ENCODE measurements at regions not wholly inside any gene's neighbourhood (a gene's known extent, or its start where the extent isn't known, plus 50 kb on each side); places are given as distances from the start of the nearest gene placed in this dataset.
"Not testable (repeated sequence)": the region's sequence is repeated elsewhere in the genome, so short reads cannot be mapped to it uniquely, and the experiment has no call there.

GRCh38 chr7:39793851-39794250 is 156.2 kb upstream of the CDK13 start:
- DNase-seq (ENCODE audit: low spot score in 2 of 2); H3K9me3 ChIP-seq; H3K27me3 ChIP-seq; H3K4me3 ChIP-seq; H3K4me1 ChIP-seq; H3K27ac ChIP-seq: not testable (repeated sequence)
- H3K36me3 ChIP-seq: peaks cover 0 to 55% (median 0%) of the 10 kb centered on the region in 3 donors
- WGBS, 2 donors: 88 to 92% methylated on average over 7 to 23 of the region's 23 CpGs

GRCh38 chr7:39796947-39797346 is 153.1 kb upstream of the CDK13 start:
- H3K9me3 ChIP-seq; H3K27me3 ChIP-seq; DNase-seq (ENCODE audit: low spot score in 2 of 2); H3K27ac ChIP-seq; H3K4me1 ChIP-seq; H3K4me3 ChIP-seq: not testable (repeated sequence)
- peaks cover 0 to 33% (median 0%) of the 10 kb centered on the region in 3 donors for H3K36me3 ChIP-seq
- WGBS, 2 donors: 86 to 88% methylated on average over 2 to 6 of the region's 6 CpGs

- not testable (repeated sequence) for H3K27ac ChIP-seq; H3K4me1 ChIP-seq; H3K4me3 ChIP-seq; DNase-seq (ENCODE audit: low spot score in 2 of 2); H3K9me3 ChIP-seq; H3K27me3 ChIP-seq
- WGBS, 2 donors: 83 to 85% methylated on average over 7 to 8 of the region's 10 CpGs
- peaks cover 0 to 22% (median 0%) of the 10 kb centered on the region in 3 donors for H3K36me3 ChIP-seq
These were observed 152.0 kb upstream of the CDK13 start for GRCh38 chr7:39798077-39798476.

GRCh38 chr7:39808796-39809481 is 141.1 kb upstream of the CDK13 start:
- no peaks in the 10 kb centered on the region for H3K36me3 ChIP-seq
- no peaks in the 10 kb centered on the region for H3K9me3 ChIP-seq
- WGBS, 2 donors: 57 to 85% methylated on average over 10 of the region's 10 CpGs
- no peak overlapping the region for H3K4me3 ChIP-seq
- no peak for DNase-seq (ENCODE audit: low spot score in 2 of 2)
- no peak for TF ChIP-seq POLR2A (IDR thresholded peaks at IDR 0.05)
- no peak for TF ChIP-seq EP300 (IDR thresholded peaks at IDR 0.05)
- TF ChIP-seq CTCF (IDR thresholded peaks at IDR 0.05): no peak
- H3K4me1 ChIP-seq: no peaks in the 10 kb centered on the region
- no peak overlapping the region for H3K27ac ChIP-seq
- no peaks in the 10 kb centered on the region for H3K27me3 ChIP-seq

- TF ChIP-seq POLR2A (IDR thresholded peaks at IDR 0.05) (no peak), EP300 (IDR thresholded peaks at IDR 0.05) (no peak), CTCF (IDR thresholded peaks at IDR 0.05) (no peak)
- no peak for DNase-seq (ENCODE audit: low spot score in 2 of 2)
- WGBS, 2 donors: 83 to 85% methylated on average over 9 of the region's 9 CpGs
- H3K9me3 ChIP-seq: no peaks in the 10 kb centered on the region
- H3K27me3 ChIP-seq: peaks cover 0 to 3% of the 10 kb centered on the region in 2 donors
- H3K4me1 ChIP-seq: no peaks in the 10 kb centered on the region
- H3K27ac ChIP-seq: no peak overlapping the region
- no peaks in the 10 kb centered on the region for H3K36me3 ChIP-seq
- H3K4me3 ChIP-seq: no peak overlapping the region
These were observed 139.8 kb upstream of the CDK13 start for GRCh38 chr7:39810204-39810642.

GRCh38 chr7:39810710-39811109 is 139.3 kb upstream of the CDK13 start:
- no peak overlapping the region for H3K4me3 ChIP-seq

More at GRCh38 chr7:39810710-39811109, 139.3 kb upstream of the CDK13 start:
- Histone ChIP-seq H3K4me1 (no peaks in the 10 kb centered on the region), H3K27me3 (peaks cover 0 to 6% of the 10 kb centered on the region in 2 donors), H3K27ac (no peak overlapping the region), H3K36me3 (no peaks in the 10 kb centered on the region), H3K9me3 (no peaks in the 10 kb centered on the region)
- WGBS, 2 donors: 55 to 61% methylated on average over 4 of the region's 4 CpGs
- no peak for DNase-seq (ENCODE audit: low spot score in 2 of 2)
- TF ChIP-seq CTCF (IDR thresholded peaks at IDR 0.05) (no peak), EP300 (IDR thresholded peaks at IDR 0.05) (no peak), POLR2A (IDR thresholded peaks at IDR 0.05) (no peak)

Data from tibial nerve (tissue), 4 donors.